GM12875 (cell line): ENCODE measurements at regions not wholly inside any gene's neighbourhood (a gene's known extent, or its start where the extent isn't known, plus 50 kb on each side); places are given as distances from the start of the nearest gene placed in this dataset.

Experiments
- H3K4me3 ChIP-seq: one replicate; pipeline ENCODE4 v1.5.1; 2011; ENCODE audit warnings: low read depth, low read length, control low read depth
- TF ChIP-seq, protein P1 (sequence below): IDR thresholded peaks from 2 replicates; pipeline ENCODE4 v1.5.1; 2011; ENCODE audit warnings: low read depth, mild to moderate bottlenecking, control low read depth, inconsistent platforms, low read length, moderate library complexity, borderline replicate concordance; ENCODE audit not compliant: insufficient read depth

DNA sequence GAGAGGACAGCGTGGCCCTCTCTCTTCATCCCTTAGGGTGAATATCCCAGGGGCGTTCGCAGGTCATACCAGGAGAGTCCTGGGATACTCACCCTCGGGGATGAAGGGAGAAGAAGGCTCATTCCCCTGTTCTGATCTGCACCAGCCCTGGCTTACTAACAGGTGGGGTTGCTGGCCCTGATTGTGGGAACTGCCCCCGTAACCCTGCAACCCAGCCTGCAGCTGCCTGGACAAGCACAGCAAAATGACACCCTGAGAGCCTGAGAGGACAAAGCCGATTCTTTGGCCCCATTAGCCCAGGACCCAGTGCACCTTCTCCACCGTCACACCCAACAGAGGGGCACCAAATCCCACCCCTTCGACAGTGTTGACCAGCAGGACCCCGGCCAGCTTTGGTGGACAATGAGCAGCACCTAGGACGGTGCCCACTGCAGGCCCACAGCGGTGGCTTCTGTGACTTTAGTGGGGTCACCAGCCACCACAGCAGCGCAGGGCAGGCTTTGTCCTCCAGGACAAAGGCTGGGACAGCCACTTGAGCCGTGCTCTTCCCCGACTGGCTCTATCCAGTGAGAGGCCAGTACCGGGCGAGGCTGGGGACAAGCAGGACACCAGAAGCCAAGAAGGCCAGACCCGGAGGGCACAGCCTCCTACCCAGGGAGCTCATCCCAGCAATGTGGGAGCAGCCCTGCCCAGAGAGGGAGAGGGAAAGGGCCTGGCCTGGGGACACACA lies 98.5 kb upstream of the RTL6 start:
- TF ChIP-seq, protein P1, sequence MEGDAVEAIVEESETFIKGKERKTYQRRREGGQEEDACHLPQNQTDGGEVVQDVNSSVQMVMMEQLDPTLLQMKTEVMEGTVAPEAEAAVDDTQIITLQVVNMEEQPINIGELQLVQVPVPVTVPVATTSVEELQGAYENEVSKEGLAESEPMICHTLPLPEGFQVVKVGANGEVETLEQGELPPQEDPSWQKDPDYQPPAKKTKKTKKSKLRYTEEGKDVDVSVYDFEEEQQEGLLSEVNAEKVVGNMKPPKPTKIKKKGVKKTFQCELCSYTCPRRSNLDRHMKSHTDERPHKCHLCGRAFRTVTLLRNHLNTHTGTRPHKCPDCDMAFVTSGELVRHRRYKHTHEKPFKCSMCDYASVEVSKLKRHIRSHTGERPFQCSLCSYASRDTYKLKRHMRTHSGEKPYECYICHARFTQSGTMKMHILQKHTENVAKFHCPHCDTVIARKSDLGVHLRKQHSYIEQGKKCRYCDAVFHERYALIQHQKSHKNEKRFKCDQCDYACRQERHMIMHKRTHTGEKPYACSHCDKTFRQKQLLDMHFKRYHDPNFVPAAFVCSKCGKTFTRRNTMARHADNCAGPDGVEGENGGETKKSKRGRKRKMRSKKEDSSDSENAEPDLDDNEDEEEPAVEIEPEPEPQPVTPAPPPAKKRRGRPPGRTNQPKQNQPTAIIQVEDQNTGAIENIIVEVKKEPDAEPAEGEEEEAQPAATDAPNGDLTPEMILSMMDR, result no peak
- H3K4me3 ChIP-seq, result no peak overlapping the region

DNA sequence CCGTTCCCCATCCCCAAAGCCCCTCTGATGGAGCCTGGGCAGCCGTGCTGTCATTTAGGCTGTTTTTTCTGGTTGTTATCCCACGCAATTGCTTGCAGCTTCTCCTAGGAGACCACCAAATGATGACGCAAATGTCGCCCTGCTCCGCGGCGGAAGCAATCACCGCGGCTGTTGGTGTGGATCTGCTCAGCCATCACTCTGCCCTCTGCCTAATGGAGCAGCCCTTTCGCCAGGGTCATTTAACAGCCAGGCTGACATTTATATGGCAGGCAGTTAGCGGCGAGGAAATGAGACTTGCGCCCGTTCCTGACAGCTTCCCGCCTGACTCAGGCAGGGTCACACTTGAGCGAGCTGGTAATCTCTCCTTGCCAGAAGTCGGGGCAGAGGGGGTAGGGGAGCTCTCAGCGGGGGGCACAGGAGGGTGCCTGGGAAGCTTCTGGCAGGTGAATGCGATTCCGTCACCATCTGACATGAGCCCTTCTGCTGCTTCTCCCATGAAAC lies 97.9 kb upstream of the RTL6 start:
- TF ChIP-seq, protein P1, result no peak
- H3K4me3 ChIP-seq, result no peak overlapping the region

DNA sequence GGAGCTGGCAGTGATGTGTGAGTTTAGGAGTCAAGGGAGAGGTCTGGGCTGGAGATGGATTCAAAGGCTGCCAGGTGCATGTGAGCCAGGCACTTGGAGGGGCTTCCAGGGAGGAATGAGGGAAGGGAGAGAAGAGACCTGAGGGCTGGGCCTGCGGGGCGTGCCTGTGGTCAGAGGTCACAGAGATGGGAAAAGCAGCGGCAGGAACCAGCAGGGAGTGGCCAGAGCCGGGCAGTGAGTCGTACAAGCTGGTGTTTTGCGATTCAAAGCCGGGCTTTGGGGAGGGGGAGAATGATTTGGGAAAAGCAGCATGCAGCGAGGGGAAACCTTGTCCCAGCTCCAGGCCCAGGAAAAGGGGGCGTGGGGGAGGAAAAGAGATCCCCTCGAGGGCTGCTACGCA lies 96.9 kb upstream of the RTL6 start:
- TF ChIP-seq, protein P1, result no peak
- no peak overlapping the region for H3K4me3 ChIP-seq

DNA sequence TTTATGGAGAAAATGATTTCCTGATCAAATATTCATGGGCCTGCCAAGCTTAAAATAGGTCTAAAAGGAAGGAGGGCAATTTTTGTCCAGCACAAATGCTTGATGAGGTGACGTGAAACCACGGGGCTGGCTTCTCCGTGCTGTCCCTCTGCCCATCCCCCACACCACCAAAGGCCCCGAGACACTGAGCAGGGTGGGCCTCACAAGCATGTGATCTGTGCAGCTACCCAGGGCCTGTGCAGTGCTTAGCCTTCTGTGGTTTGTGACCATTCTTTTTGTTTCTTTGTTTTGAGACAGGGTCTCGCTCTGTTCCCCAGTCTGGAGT lies 94.8 kb upstream of the RTL6 start:
- no peak overlapping the region for H3K4me3 ChIP-seq
- TF ChIP-seq, protein P1, result no peak

DNA sequence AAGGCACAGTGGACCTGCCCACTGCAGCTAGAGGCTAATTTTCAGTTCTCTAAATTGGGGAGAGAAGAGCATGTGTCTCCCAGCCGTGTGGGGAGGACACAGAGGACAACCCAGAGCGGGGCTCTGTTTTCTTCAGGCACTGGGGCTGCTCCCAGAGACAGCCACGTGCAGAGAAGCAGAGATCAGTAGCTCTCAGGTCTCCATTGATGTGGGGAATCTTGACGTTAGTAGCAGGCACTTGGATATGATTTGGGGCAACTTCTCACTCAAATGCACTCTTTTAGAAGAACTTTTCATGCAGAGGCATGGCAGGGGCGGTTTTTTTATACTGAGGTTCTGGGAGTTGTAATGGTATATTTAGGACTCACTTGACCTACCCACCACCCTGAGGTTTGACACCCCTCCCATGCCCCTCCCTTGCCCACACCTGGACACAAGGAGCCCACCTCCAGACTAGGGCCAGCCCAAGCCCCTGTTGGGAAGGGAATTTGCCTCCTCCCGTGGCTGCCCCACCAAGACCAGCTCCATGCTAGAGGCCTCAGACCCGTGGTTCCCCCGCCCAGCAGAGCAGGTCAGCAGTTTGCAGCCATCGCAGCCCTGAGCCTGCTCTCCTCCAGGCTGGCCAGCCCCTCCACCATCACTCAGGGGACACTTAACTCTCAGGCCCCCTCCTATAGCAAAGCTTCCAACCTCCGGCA lies 94.2 kb upstream of the RTL6 start:
- TF ChIP-seq, protein P1, result no peak
- no peak overlapping the region for H3K4me3 ChIP-seq

DNA sequence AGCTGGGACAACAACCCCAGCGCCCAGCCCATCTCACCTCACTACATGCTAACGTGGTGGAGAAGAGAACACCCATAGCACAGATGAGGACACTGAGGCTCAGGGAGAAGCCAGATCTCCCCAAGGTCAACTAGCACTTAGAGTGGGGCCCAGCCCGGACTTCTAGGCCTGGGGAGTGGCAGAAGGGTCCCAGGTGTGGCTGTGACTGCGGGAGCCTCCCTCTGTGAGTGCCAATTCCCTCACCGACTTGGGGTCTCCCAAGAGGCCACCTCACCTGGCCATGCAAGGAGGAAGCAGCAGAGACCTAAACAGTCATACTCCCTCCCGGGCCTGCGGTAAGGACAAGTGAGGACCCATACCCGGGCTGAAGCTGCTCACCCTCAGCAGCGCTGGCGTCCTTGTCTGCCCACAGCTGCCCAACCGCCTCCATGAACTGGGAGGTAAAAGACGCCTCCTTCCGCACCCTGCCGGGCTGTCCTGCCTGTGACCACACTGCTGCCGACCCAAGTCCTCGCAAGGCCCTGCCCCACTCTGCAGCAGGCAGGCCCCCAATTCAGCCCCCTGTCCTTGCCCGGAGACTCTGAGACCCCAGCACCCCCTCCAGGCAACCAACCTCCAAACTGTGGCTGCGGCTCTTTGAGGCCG lies 93.2 kb upstream of the RTL6 start:
- no peak overlapping the region for H3K4me3 ChIP-seq
- TF ChIP-seq, protein P1, result no peak
